ENCODE measurements at regions not wholly inside any gene's neighbourhood (a gene's known extent, or its start where the extent isn't known, plus 50 kb on each side); places are given as distances from the start of the nearest gene placed in this dataset.

GRCh38 chr9:38162332-38163211 is 93.5 kb upstream of the SHB start:
- ATAC-seq (ENCODE audit: poor library complexity): no peak
- Mint-ChIP-seq H3K36me3 (ENCODE audit: low read depth) (no peaks in the 10 kb centered on the region), H3K9me3 (no peaks in the 10 kb centered on the region), H3K4me3 (no peak overlapping the region), H3K27ac (no peak overlapping the region), H3K27me3 (no peaks in the 10 kb centered on the region), H3K4me1 (ENCODE audit: low read depth) (peaks cover 5% of the 10 kb centered on the region)
- H3K4me1 ChIP-seq (ENCODE audit: insufficient read depth, low read length): peaks cover 4% of the 10 kb centered on the region
- H3K9me3 ChIP-seq (ENCODE audit: control insufficient read depth in 1 of 2, insufficient read depth in 1 of 2, low read length in 2 of 2): no peaks in the 10 kb centered on the region
- no peak overlapping the region for H3K4me3 ChIP-seq (ENCODE audit: low read length)
- CTCF ChIA-PET: no interaction called here
- POLR2A ChIA-PET: no interaction called here
- intact Hi-C loops (cut with DNase I, micrococcal nuclease): no loop called here
- no peaks in the 10 kb centered on the region for H3K27me3 ChIP-seq (ENCODE audit: control insufficient read depth in 1 of 2, insufficient read depth in 2 of 2, low read length in 2 of 2)
- no peak for TF ChIP-seq CTCF (IDR thresholded peaks at IDR 0.05)
- DNase-seq: no peak
- no peaks in the 10 kb centered on the region for H3K36me3 ChIP-seq (ENCODE audit: insufficient read depth, low read length)
- H3K27ac ChIP-seq (ENCODE audit: low read depth in 1 of 2, low read length in 2 of 2): no peak overlapping the region

GRCh38 chr9:38160613-38161215 is 91.7 kb upstream of the SHB start:
- peaks cover 5% of the 10 kb centered on the region for H3K4me1 Mint-ChIP-seq (ENCODE audit: low read depth)
- no peak overlapping the region for H3K27ac Mint-ChIP-seq
- intact Hi-C loops (cut with DNase I, micrococcal nuclease): loop anchor here (1.0 to 2.0 kb wide), 2 partner anchors 247 to 248 kb away; no protein-coding TSS in a partner anchor
- no peak overlapping the region for H3K4me3 Mint-ChIP-seq
- POLR2A ChIA-PET: no interaction called here
- H3K27me3 Mint-ChIP-seq: no peaks in the 10 kb centered on the region
- H3K27me3 ChIP-seq (ENCODE audit: control insufficient read depth in 1 of 2, insufficient read depth in 2 of 2, low read length in 2 of 2): no peaks in the 10 kb centered on the region
- CTCF ChIA-PET: interaction anchor here (0.6 kb wide), 1 partner anchor 12 kb away, joined by 3 read pairs; no protein-coding TSS in a partner anchor
- ATAC-seq (ENCODE audit: poor library complexity) (no peak), DNase-seq (peak; percentile 19 to 74 (median 49))
- H3K27ac ChIP-seq (ENCODE audit: low read depth in 1 of 2, low read length in 2 of 2): no peak overlapping the region
- H3K4me1 ChIP-seq (ENCODE audit: insufficient read depth, low read length): peaks cover 4% of the 10 kb centered on the region
- H3K4me3 ChIP-seq (ENCODE audit: low read length): no peak overlapping the region
- H3K36me3 ChIP-seq (ENCODE audit: insufficient read depth, low read length): no peaks in the 10 kb centered on the region
- H3K9me3 ChIP-seq (ENCODE audit: control insufficient read depth in 1 of 2, insufficient read depth in 1 of 2, low read length in 2 of 2): no peaks in the 10 kb centered on the region
- H3K9me3 Mint-ChIP-seq: no peaks in the 10 kb centered on the region
- H3K36me3 Mint-ChIP-seq (ENCODE audit: low read depth): no peaks in the 10 kb centered on the region
- TF ChIP-seq CTCF (IDR thresholded peaks at IDR 0.05): peak; percentile 78

- Mint-ChIP-seq H3K9me3 (no peaks in the 10 kb centered on the region), H3K27ac (no peak overlapping the region), H3K4me3 (no peak overlapping the region), H3K4me1 (ENCODE audit: low read depth) (peaks cover 1% of the 10 kb centered on the region), H3K27me3 (no peaks in the 10 kb centered on the region), H3K36me3 (ENCODE audit: low read depth) (no peaks in the 10 kb centered on the region)
- Histone ChIP-seq H3K4me1 (ENCODE audit: insufficient read depth, low read length) (peaks cover 2% of the 10 kb centered on the region), H3K27ac (ENCODE audit: low read depth in 1 of 2, low read length in 2 of 2) (no peak overlapping the region), H3K27me3 (ENCODE audit: control insufficient read depth in 1 of 2, insufficient read depth in 2 of 2, low read length in 2 of 2) (no peaks in the 10 kb centered on the region), H3K36me3 (ENCODE audit: insufficient read depth, low read length) (no peaks in the 10 kb centered on the region), H3K4me3 (ENCODE audit: low read length) (no peak overlapping the region), H3K9me3 (ENCODE audit: control insufficient read depth in 1 of 2, insufficient read depth in 1 of 2, low read length in 2 of 2) (peaks cover 0 to 2% of the 10 kb centered on the region in 2 experiments)
- CTCF ChIA-PET: no interaction called here
- no peak for TF ChIP-seq CTCF (IDR thresholded peaks at IDR 0.05)
- intact Hi-C loops (cut with DNase I, micrococcal nuclease): no loop called here
- ATAC-seq (ENCODE audit: poor library complexity): no peak
- no peak for DNase-seq
- POLR2A ChIA-PET: no interaction called here
Observed at GRCh38 chr9:38159599-38159998, 90.6 kb upstream of the SHB start.
